Cardiac fibroblast (primary cell): ENCODE measurements at regions not wholly inside any gene's neighbourhood (a gene's known extent, or its start where the extent isn't known, plus 50 kb on each side); places are given as distances from the start of the nearest gene placed in this dataset.

Source experiments
- DNase-seq, 2 donors: peaks; one replicate each; pipeline versions ENCODE4 v3.0.0 to v3.0.0-alpha.2; 2010; ENCODE audit warnings: low read depth in 2 of 2
- H3K4me3 ChIP-seq, 2 donors: replicated peaks in 1 of 2; 1 replicate in 1 of 2; 2 replicates in 1 of 2; pipeline ENCODE4 v1.5.1; 2011; ENCODE audit warnings: low read depth in 2 of 2, low read length in 2 of 2, mild to moderate bottlenecking in 2 of 2, moderate library complexity in 1 of 2
- TF ChIP-seq, protein P1 (sequence below): IDR thresholded peaks from one replicate; pipeline ENCODE4 v1.5.1; 2011; ENCODE audit warnings: low read depth, mild to moderate bottlenecking, low read length, inconsistent platforms

DNA sequence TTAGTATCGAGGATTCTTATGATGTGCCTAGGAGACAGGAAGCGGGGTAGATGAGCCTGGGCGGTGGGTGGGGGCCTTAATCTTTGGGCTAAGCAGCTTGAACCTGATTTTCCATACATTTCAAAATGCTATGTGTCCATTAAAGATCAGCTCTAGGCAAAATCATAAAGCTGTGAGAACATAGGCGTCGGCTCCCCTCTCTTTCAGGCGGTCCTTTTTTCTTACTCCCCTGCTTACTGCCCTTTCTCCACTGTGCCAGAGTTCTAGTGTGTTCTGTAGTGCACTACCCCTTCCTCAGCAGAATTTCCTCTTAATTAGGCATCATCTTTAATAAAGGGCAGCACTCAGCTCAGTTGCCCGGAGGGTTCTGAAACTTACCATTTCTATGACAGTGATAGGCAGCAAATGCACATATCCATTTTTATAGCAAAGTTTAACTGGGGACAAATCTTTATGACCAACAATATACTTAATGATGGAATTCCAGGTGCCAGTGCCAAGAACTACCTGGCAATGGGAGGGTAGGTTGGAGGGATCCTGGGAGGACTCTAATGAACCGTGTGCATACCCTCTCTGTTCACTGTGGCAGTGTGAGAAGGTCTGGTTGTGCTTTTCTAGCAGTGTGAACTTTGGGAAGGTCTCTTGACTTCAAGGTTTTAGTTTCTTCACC, 404.5 kb upstream of the TPM1 start:
- TF ChIP-seq, protein P1, sequence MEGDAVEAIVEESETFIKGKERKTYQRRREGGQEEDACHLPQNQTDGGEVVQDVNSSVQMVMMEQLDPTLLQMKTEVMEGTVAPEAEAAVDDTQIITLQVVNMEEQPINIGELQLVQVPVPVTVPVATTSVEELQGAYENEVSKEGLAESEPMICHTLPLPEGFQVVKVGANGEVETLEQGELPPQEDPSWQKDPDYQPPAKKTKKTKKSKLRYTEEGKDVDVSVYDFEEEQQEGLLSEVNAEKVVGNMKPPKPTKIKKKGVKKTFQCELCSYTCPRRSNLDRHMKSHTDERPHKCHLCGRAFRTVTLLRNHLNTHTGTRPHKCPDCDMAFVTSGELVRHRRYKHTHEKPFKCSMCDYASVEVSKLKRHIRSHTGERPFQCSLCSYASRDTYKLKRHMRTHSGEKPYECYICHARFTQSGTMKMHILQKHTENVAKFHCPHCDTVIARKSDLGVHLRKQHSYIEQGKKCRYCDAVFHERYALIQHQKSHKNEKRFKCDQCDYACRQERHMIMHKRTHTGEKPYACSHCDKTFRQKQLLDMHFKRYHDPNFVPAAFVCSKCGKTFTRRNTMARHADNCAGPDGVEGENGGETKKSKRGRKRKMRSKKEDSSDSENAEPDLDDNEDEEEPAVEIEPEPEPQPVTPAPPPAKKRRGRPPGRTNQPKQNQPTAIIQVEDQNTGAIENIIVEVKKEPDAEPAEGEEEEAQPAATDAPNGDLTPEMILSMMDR: no peak

GRCh38 chr15:62639432-62639831, 403.1 kb upstream of the TPM1 start:
- TF ChIP-seq, protein P1: no peak
- DNase-seq: no peak
- H3K4me3 ChIP-seq: no peak overlapping the region

More for the DNA sequence above, 404.5 kb upstream of the TPM1 start:
- no peak for DNase-seq
- H3K4me3 ChIP-seq: no peak overlapping the region

GRCh38 chr15:62639906-62640605, 402.5 kb upstream of the TPM1 start:
- no peak overlapping the region for H3K4me3 ChIP-seq
- TF ChIP-seq, protein P1: no peak
- no peak for DNase-seq

- no peak for DNase-seq
- TF ChIP-seq, protein P1: no peak
- no peak overlapping the region for H3K4me3 ChIP-seq
Observed at GRCh38 chr15:62641825-62642224, 400.7 kb upstream of the TPM1 start.

- DNase-seq: no peak
- no peak overlapping the region for H3K4me3 ChIP-seq
- TF ChIP-seq, protein P1: no peak
Observed at GRCh38 chr15:62643572-62643971, 399.0 kb upstream of the TPM1 start.

- no peak for DNase-seq
- H3K4me3 ChIP-seq: no peak overlapping the region
- TF ChIP-seq, protein P1: no peak
Observed at GRCh38 chr15:62644216-62644888, 398.2 kb upstream of the TPM1 start.
